ENCODE measurements at regions not wholly inside any gene's neighbourhood (a gene's known extent, or its start where the extent isn't known, plus 50 kb on each side); places are given as distances from the start of the nearest gene placed in this dataset.

GRCh38 chrX:45537936-45538335 lies 337.3 kb upstream of the DIPK2B start:
- TF ChIP-seq CTCF (IDR thresholded peaks at IDR 0.05): no peak
- TF ChIP-seq POLR2AphosphoS5 (IDR thresholded peaks at IDR 0.05; ENCODE audit: low read depth, low read length): no peak
- no peak for TF ChIP-seq SIN3A (IDR thresholded peaks at IDR 0.05; ENCODE audit: borderline replicate concordance, insufficient read depth, low read depth, low read length)
- TF ChIP-seq REST (IDR thresholded peaks at IDR 0.05; ENCODE audit: insufficient read depth in 1 of 2, low read depth in 2 of 2, low read length in 1 of 2): no peak
- no peak for TF ChIP-seq TCF7L2 (IDR thresholded peaks at IDR 0.05; ENCODE audit: low read depth, low read length)

Measured in Panc1 (cell line).